PC-3 (cell line): ENCODE measurements at regions not wholly inside any gene's neighbourhood (a gene's known extent, or its start where the extent isn't known, plus 50 kb on each side); places are given as distances from the start of the nearest gene placed in this dataset.

Experiments used
- ATAC-seq: fragments of 200-7000 bp; cut with Tn5 transposase; 2 replicates; pipeline ENCODE4 v1.9.1; 2020; ENCODE audit warnings: mild to moderate bottlenecking, moderate library complexity
- BruUV-seq: library from RNA; stranded (reverse); fragments of 400-500 nt; replicated peaks from 2 replicates; lab custom pipeline; 2021; lab: Mats Ljungman, UMichigan
- CTCF ChIA-PET: fragments of 300-600 bp; sonication (Branson Sonifier 250); formaldehyde crosslinking; loops from one replicate; lab custom pipeline; 2022; ENCODE audit warnings: antibody characterized with exemption; lab: Charles Lee
- POLR2A ChIA-PET: fragments of 300-600 bp; sonication (Branson Sonifier 250); formaldehyde crosslinking; loops from one replicate; lab custom pipeline; 2022; ENCODE audit warnings: antibody characterized with exemption; ENCODE audit not compliant: unreplicated experiment; lab: Charles Lee
- DNase-seq: peaks from one replicate; pipeline ENCODE4 v3.0.0-alpha.2; 2015
- H2AFZ ChIP-seq: fragments of 300-600 bp; sonication (generic); 2 replicates; pipeline ENCODE4 v1.6.0; 2016; ENCODE audit warnings: antibody characterized with exemption, low read length
- H3F3A ChIP-seq: fragments of 300-600 bp; sonication (generic); one replicate; pipeline ENCODE4 v1.6.0; 2017; ENCODE audit warnings: antibody characterized with exemption, low read length, control low read depth, mild to moderate bottlenecking; ENCODE audit not compliant: unreplicated experiment
- H3K27ac ChIP-seq: fragments of 300-600 bp; sonication (generic); 2 replicates; pipeline ENCODE4 v1.5.1; 2016; ENCODE audit warnings: mild to moderate bottlenecking, low read length
- H3K27me3 ChIP-seq: fragments of 300-600 bp; sonication (generic); 2 replicates; pipeline ENCODE4 v1.6.1; 2016; ENCODE audit warnings: low read length, mixed read lengths
- H3K36me3 ChIP-seq: fragments of 300-600 bp; sonication (generic); 2 replicates; pipeline ENCODE4 v1.6.1; 2016; ENCODE audit warnings: low read depth, mixed run types, low read length, mixed read lengths
- H3K4me1 ChIP-seq: fragments of 300-600 bp; sonication (generic); 2 replicates; pipeline ENCODE4 v1.5.1; 2016; ENCODE audit warnings: low read length; ENCODE audit not compliant: insufficient read depth
- H3K4me2 ChIP-seq: fragments of 300-600 bp; sonication (generic); 2 replicates; pipeline ENCODE4 v1.6.0; 2016; ENCODE audit warnings: low read length
- H3K4me3 ChIP-seq: fragments of 300-600 bp; sonication (generic); 2 replicates; pipeline ENCODE4 v1.5.1; 2016; ENCODE audit warnings: mild to moderate bottlenecking, low read length, mixed read lengths
- H3K79me2 ChIP-seq: fragments of 300-600 bp; sonication (generic); 2 replicates; pipeline ENCODE4 v1.6.1; 2017; ENCODE audit warnings: low read length, mixed read lengths
- H3K9ac ChIP-seq: fragments of 300-600 bp; sonication (generic); 2 replicates; pipeline ENCODE4 v1.6.0; 2016; ENCODE audit warnings: mild to moderate bottlenecking, low read length
- H3K9me2 ChIP-seq: fragments of 300-600 bp; sonication (generic); replicated peaks from 2 replicates; pipeline ENCODE4 v1.6.1; 2016; ENCODE audit warnings: mixed run types, low read length, mixed read lengths
- H3K9me3 ChIP-seq: fragments of 300-600 bp; sonication (generic); 2 replicates; pipeline ENCODE4 v1.6.1; 2016; ENCODE audit warnings: low read length, mixed read lengths
- H4K20me1 ChIP-seq: fragments of 300-600 bp; sonication (generic); 2 replicates; pipeline ENCODE4 v1.6.1; 2016; ENCODE audit warnings: low read length, mixed read lengths
- EZH2 ChIP-seq: fragments of 300-600 bp; sonication (generic); IDR thresholded peaks from one replicate; pipeline ENCODE4 v1.6.1; 2017; ENCODE audit warnings: antibody characterized with exemption, mild to moderate bottlenecking, low read length; ENCODE audit not compliant: unreplicated experiment
- EZH2phosphoT487 ChIP-seq: fragments of 300-600 bp; sonication (generic); IDR thresholded peaks from 2 replicates; pipeline ENCODE4 v1.6.1; 2018; ENCODE audit warnings: mild to moderate bottlenecking, antibody characterized with exemption, low read length, borderline replicate concordance
- intact Hi-C: fragments of 100-400 bp; cut with micrococcal nuclease; formaldehyde crosslinking; loops from 2 replicates; pipeline ENCODE4 v1.9.0; 2023
- TF ChIP-seq, protein P1 (sequence below): fragments of 300-600 bp; sonication (generic); conservative IDR thresholded peaks from 2 replicates; pipeline ENCODE4 v1.5.1; 2017; ENCODE audit warnings: antibody characterized with exemption, low read depth, mild to moderate bottlenecking, low read length

DNA sequence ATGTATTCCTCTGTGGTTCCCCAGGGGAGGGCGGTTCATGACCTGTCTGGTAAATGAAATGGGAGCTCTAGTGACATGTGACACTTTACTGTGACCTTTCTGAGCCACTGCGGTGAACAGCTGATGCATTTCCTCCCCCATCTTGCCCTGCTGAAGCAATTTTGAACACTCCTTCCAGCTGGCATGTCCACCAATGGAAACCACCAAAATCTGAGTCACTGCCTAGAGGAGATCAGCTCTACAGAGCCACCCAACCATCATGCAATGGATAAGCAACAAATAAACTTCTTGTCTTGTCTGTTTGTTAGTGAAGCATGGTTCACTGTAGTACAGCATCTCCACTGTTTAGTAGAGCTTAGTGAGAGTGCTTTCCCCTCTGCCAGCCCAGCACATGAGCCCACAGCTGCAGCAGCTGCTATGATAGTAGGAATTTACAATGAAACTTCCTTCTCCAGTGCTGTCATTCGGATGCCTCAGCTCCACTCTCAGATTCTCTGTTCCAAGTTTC, 479.4 kb downstream of the NTRK3 start:
- H3K9me3 ChIP-seq: no peaks in the 10 kb centered on the region
- H4K20me1 ChIP-seq: no peaks in the 10 kb centered on the region
- no peaks in the 10 kb centered on the region for H3K79me2 ChIP-seq
- no peaks in the 10 kb centered on the region for H3K4me1 ChIP-seq
- no peak for ATAC-seq
- intact Hi-C loops: no loop called here
- BruUV-seq: no TSS peak
- no peak for TF ChIP-seq EZH2
- TF ChIP-seq, protein P1, sequence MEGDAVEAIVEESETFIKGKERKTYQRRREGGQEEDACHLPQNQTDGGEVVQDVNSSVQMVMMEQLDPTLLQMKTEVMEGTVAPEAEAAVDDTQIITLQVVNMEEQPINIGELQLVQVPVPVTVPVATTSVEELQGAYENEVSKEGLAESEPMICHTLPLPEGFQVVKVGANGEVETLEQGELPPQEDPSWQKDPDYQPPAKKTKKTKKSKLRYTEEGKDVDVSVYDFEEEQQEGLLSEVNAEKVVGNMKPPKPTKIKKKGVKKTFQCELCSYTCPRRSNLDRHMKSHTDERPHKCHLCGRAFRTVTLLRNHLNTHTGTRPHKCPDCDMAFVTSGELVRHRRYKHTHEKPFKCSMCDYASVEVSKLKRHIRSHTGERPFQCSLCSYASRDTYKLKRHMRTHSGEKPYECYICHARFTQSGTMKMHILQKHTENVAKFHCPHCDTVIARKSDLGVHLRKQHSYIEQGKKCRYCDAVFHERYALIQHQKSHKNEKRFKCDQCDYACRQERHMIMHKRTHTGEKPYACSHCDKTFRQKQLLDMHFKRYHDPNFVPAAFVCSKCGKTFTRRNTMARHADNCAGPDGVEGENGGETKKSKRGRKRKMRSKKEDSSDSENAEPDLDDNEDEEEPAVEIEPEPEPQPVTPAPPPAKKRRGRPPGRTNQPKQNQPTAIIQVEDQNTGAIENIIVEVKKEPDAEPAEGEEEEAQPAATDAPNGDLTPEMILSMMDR: no peak
- no peak for TF ChIP-seq EZH2phosphoT487
- no peaks in the 10 kb centered on the region for H3K36me3 ChIP-seq
- DNase-seq: peak; percentile 41
- H3K27ac ChIP-seq: no peak overlapping the region
- H3K9me2 ChIP-seq: no peaks in the 10 kb centered on the region
- H3K27me3 ChIP-seq: no peaks in the 10 kb centered on the region
- H3F3A ChIP-seq: no peaks in the 10 kb centered on the region
- H3K4me2 ChIP-seq: no peak overlapping the region
- H2AFZ ChIP-seq: no peak overlapping the region
- no peak overlapping the region for H3K4me3 ChIP-seq
- ChIA-PET POLR2A (no interaction called here), CTCF (no interaction called here)
- H3K9ac ChIP-seq: no peak overlapping the region

DNA sequence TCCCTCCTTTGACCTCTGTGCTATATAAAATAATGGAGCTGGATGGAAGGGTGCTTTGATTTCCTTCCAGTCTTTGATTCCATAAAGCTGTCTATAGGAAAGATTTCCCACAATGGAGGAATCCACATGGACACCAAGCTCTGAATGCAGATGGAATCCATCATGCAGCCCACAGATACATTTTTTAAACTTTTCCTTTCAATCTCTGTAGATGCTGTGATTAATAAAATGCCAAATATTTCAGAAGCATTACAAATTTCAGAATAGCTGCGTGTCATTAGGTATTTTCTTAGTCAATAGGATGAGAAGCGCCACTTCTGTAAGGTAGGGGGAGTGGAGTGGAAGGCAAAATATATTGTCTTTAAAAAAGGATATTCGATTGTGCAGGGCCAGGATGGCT, 489.0 kb downstream of the NTRK3 start:
- no peaks in the 10 kb centered on the region for H3K27me3 ChIP-seq
- no TSS peak for BruUV-seq
- ATAC-seq (no peak), DNase-seq (no peak)
- no peaks in the 10 kb centered on the region for H3K9me3 ChIP-seq
- no peaks in the 10 kb centered on the region for H3K79me2 ChIP-seq
- no peak overlapping the region for H3K4me2 ChIP-seq
- intact Hi-C loops: no loop called here
- ChIA-PET CTCF (no interaction called here), POLR2A (no interaction called here)
- no peak overlapping the region for H3K27ac ChIP-seq
- no peak overlapping the region for H2AFZ ChIP-seq
- no peaks in the 10 kb centered on the region for H3K4me1 ChIP-seq
- H4K20me1 ChIP-seq: no peaks in the 10 kb centered on the region
- H3K9me2 ChIP-seq: no peaks in the 10 kb centered on the region
- no peak overlapping the region for H3K4me3 ChIP-seq
- no peak for TF ChIP-seq EZH2phosphoT487
- TF ChIP-seq, protein P1: no peak
- no peak for TF ChIP-seq EZH2
- no peaks in the 10 kb centered on the region for H3F3A ChIP-seq
- no peaks in the 10 kb centered on the region for H3K36me3 ChIP-seq
- H3K9ac ChIP-seq: no peak overlapping the region

DNA sequence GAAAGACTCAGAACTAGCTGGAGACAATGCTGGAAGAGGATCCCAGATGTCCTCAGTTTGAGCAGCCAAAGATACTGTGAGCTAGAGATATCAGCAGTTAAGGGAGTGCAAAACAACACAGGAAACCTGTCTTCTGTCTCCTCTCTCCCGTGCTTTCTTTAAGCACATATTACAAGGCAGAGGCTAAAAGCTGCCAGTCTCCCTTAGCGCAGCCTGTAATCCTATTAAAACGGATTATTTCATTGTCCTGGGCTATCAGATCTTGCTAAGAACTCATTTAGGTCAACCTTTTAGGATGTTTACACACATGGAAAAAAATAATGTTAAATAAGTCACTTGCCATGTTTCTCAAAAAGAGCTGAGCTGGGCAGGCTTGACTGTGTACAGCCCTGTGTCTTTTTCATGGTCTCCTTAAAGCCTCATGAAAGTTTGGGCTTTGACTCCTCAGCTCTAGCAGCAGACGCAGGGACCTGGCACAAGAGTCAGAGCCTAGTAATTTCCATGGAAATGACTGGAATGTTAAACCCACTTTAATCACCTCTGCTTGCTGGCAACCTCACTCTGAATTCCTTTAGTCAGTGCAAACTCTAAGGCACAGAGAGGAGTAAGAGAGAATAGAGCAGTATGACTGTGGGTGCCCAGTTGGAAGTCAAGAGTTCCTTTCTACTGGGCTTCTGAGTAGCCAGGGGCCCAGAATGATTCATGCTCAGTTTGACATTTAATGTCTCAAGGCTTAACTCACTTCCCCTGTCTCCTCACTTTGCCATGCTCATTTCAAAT, 491.9 kb downstream of the NTRK3 start:
- H3K4me1 ChIP-seq: no peaks in the 10 kb centered on the region
- no peak for ATAC-seq
- no peaks in the 10 kb centered on the region for H4K20me1 ChIP-seq
- no peak overlapping the region for H2AFZ ChIP-seq
- H3F3A ChIP-seq: no peaks in the 10 kb centered on the region
- no peaks in the 10 kb centered on the region; the same call in 1 of the 2 replicates for H3K9me3 ChIP-seq
- no TSS peak for BruUV-seq
- H3K27ac ChIP-seq: no peak overlapping the region
- H3K36me3 ChIP-seq: no peaks in the 10 kb centered on the region
- no peaks in the 10 kb centered on the region for H3K27me3 ChIP-seq
- no peak overlapping the region for H3K9ac ChIP-seq
- H3K79me2 ChIP-seq: no peaks in the 10 kb centered on the region
- ChIA-PET POLR2A (no interaction called here), CTCF (no interaction called here)
- intact Hi-C loops: no loop called here
- H3K4me2 ChIP-seq: no peak overlapping the region
- peak; percentile 41 for DNase-seq
- no peaks in the 10 kb centered on the region for H3K9me2 ChIP-seq
- TF ChIP-seq EZH2 (no peak), EZH2phosphoT487 (no peak)
- TF ChIP-seq, protein P1: no peak
- no peak overlapping the region for H3K4me3 ChIP-seq
